Ascending aorta (tissue), 2 donors: ENCODE measurements at regions not wholly inside any gene's neighbourhood (a gene's known extent, or its start where the extent isn't known, plus 50 kb on each side); places are given as distances from the start of the nearest gene placed in this dataset.

Source experiments
- DNase-seq, 2 donors: peaks; one replicate each; pipeline ENCODE4 v3.0.0-alpha.2; 2019; ENCODE audit warnings: low spot score in 2 of 2
- H3K27ac ChIP-seq, 2 donors: fragments of 200-600 bp; sonication (generic); one replicate each; pipeline ENCODE4 v1.5.1; 2016 to 2017; ENCODE audit warnings: mild to moderate bottlenecking in 1 of 2
- H3K27me3 ChIP-seq: fragments of 200-600 bp; sonication (generic); one replicate; pipeline ENCODE4 v1.5.1; 2017
- H3K36me3 ChIP-seq, 2 donors: fragments of 200-600 bp; sonication (generic); one replicate each; pipeline ENCODE4 v1.5.1; 2016
- H3K4me1 ChIP-seq, 2 donors: fragments of 200-600 bp; sonication (generic); one replicate each; pipeline ENCODE4 v1.5.1; 2016 to 2017; ENCODE audit warnings: mild to moderate bottlenecking in 1 of 2
- H3K4me3 ChIP-seq, 2 donors: fragments of 200-600 bp; sonication (generic); one replicate each; pipeline ENCODE4 v1.5.1; 2016 to 2017; ENCODE audit warnings: mild to moderate bottlenecking in 1 of 2
- H3K9me3 ChIP-seq, 2 donors: fragments of 200-600 bp; sonication (generic); one replicate each; pipeline ENCODE4 v1.5.1; 2016
- intact Hi-C: fragments of 100-400 bp; cut with DNase I; formaldehyde crosslinking; loops from one replicate; pipeline ENCODE4 v1.15.1; 2023
- TF ChIP-seq, protein P1 (sequence below), 3 experiments: fragments of 200-600 bp in 2 of 3; fragments of 450-650 bp in 1 of 3; sonication (generic) in 2 of 3; IDR thresholded peaks; one replicate each; pipeline ENCODE4 v1.5.1; 2016 to 2019; ENCODE audit warnings: antibody characterized with exemption in 3 of 3, mild to moderate bottlenecking in 1 of 3, moderate library complexity in 1 of 3

DNA sequence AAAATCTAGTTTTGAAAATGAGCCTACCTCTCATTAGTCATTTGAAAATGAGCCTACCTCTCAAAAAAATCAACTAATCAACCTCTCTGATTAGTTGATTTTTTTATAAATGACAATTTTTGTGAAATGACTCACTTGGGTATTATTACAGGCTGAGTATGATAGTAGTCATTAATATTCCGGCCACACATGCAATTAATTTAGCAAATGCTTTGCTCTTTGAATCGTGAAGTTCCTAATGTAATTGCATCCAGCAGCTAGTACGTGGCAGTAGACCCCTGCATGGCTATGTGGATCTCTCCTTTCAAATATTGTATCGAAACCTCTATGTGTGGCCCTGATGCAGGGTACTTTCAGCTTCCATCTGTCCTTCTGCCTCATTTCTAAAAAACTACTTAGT, 245.9 kb upstream of the PHYHIPL start:
- intact Hi-C loops, result no loop called here
- no peaks in the 10 kb centered on the region for H3K27me3 ChIP-seq
- TF ChIP-seq, protein P1, sequence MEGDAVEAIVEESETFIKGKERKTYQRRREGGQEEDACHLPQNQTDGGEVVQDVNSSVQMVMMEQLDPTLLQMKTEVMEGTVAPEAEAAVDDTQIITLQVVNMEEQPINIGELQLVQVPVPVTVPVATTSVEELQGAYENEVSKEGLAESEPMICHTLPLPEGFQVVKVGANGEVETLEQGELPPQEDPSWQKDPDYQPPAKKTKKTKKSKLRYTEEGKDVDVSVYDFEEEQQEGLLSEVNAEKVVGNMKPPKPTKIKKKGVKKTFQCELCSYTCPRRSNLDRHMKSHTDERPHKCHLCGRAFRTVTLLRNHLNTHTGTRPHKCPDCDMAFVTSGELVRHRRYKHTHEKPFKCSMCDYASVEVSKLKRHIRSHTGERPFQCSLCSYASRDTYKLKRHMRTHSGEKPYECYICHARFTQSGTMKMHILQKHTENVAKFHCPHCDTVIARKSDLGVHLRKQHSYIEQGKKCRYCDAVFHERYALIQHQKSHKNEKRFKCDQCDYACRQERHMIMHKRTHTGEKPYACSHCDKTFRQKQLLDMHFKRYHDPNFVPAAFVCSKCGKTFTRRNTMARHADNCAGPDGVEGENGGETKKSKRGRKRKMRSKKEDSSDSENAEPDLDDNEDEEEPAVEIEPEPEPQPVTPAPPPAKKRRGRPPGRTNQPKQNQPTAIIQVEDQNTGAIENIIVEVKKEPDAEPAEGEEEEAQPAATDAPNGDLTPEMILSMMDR (IDR thresholded peaks at IDR 0.05), result no peak

DNA sequence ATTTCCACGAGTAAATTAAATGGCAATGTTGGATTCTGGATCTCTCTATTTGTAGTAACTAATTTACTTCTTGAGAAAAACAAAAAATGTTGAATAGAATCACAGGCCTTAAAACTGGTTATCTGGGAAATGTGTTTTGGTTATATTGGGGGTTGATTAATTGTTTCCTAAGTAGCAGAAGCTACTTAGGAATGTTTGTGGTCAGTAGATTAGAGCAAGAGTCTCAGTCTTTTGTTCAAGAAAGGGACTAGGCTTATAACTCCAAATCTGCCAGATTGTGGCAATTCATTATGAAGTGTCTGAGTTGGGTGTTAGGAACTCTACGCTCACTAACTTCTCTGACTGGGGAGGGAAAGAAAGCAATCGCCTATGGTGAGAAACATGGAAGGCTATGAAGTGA, 244.3 kb upstream of the PHYHIPL start:
- H3K4me1 ChIP-seq, result no peaks in the 10 kb centered on the region
- no peaks in the 10 kb centered on the region for H3K9me3 ChIP-seq
- TF ChIP-seq, protein P1 (IDR thresholded peaks at IDR 0.05), result no peak
- H3K27me3 ChIP-seq, result no peaks in the 10 kb centered on the region
- intact Hi-C loops, result no loop called here
- no peaks in the 10 kb centered on the region for H3K36me3 ChIP-seq
- no peak for DNase-seq
- no peak overlapping the region for H3K4me3 ChIP-seq
- H3K27ac ChIP-seq, result no peak overlapping the region

More for the DNA sequence above, 245.9 kb upstream of the PHYHIPL start:
- Histone ChIP-seq H3K27ac (no peak overlapping the region), H3K4me1 (no peaks in the 10 kb centered on the region), H3K36me3 (no peaks in the 10 kb centered on the region), H3K4me3 (no peak overlapping the region), H3K9me3 (no peaks in the 10 kb centered on the region)
- DNase-seq, result no peak

DNA sequence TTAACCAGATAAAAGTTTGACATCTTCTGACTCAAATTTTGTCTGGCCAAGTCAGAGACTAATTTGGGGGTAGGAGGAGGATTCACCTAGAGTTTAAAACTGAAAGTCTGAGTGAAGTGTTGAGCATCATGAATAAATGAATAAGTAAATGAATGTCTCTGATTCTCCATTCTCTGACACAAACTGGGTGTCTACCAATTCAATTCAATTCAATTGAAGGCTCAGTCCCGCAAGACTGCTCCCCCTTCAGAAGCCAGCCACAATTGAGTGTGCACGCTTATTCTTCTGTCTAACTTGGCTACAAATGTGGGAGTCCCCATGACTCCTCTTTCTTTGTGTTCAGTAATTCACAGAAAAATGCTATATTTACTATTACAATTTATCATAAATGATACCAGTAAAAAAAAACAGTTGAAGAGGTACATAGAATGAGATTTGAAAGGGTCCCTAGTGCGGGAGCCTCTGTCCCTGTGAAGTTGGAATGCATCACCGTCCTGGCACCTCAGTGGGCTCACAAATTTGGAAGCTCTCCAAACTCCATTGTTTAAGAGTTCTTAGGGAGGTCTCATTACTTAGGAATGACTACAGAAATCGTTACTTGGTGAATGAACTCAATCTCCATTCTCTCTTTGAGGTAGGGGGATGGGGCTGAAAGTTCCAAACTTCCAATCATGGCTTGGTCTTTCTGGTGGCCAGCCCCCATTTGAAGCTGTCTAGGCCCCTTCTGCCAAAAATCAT, 243.7 kb upstream of the PHYHIPL start:
- H3K36me3 ChIP-seq, result no peaks in the 10 kb centered on the region
- intact Hi-C loops, result no loop called here
- no peak overlapping the region for H3K27ac ChIP-seq
- TF ChIP-seq, protein P1 (IDR thresholded peaks at IDR 0.05), result no peak
- no peak overlapping the region for H3K4me3 ChIP-seq
- no peaks in the 10 kb centered on the region for H3K4me1 ChIP-seq
- H3K27me3 ChIP-seq, result no peaks in the 10 kb centered on the region
- H3K9me3 ChIP-seq, result no peaks in the 10 kb centered on the region
- no peak for DNase-seq

DNA sequence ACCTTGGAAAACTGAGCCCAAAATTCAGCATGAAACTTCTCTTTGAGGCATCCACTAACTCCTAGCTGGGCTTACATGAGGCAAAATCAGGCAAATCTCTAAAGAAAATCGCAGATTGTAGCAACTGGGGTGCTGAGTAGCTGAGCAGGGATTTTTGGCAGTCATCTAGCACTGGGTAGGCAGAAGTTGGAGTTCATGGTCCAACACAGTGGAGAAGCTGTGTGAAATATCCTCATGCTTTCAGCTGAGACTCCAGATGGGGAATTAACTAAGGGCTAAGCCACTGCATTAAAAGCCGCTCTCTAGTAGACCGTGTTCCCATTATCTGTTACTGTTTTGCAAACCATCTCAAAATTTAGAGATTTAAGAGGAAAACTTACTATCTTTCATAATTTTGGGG, 240.1 kb upstream of the PHYHIPL start:
- Histone ChIP-seq H3K4me3 (no peak overlapping the region), H3K36me3 (no peaks in the 10 kb centered on the region), H3K27ac (no peak overlapping the region), H3K4me1 (no peaks in the 10 kb centered on the region), H3K27me3 (no peaks in the 10 kb centered on the region), H3K9me3 (no peaks in the 10 kb centered on the region)
- intact Hi-C loops, result no loop called here
- DNase-seq, result no peak
- TF ChIP-seq, protein P1 (IDR thresholded peaks at IDR 0.05), result no peak

DNA sequence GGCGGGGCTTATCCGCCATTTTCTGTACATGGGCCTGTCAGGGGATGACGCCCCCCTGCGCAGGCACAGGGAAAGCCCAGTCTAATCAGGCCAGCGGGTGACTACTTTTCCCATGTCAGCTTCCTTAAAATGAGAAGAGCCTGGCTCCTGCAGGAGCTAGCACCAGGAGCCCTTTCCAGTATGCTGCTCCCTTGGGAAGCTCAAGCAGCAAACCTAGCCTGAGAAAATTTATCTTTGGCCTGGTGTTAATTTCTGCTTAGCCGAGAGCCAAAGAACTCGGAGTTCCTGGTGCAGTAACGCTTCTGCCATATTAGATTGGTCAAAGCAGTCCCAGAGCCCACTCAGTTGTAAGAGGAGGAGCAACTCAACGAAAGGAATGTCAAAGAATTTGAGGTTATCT, 239.0 kb upstream of the PHYHIPL start:
- no peak overlapping the region for H3K27ac ChIP-seq
- no peaks in the 10 kb centered on the region for H3K36me3 ChIP-seq
- no peaks in the 10 kb centered on the region for H3K4me1 ChIP-seq
- H3K27me3 ChIP-seq, result no peaks in the 10 kb centered on the region
- intact Hi-C loops, result no loop called here
- TF ChIP-seq, protein P1 (IDR thresholded peaks at IDR 0.05), result no peak
- no peaks in the 10 kb centered on the region for H3K9me3 ChIP-seq
- H3K4me3 ChIP-seq, result no peak overlapping the region
- DNase-seq, result no peak

DNA sequence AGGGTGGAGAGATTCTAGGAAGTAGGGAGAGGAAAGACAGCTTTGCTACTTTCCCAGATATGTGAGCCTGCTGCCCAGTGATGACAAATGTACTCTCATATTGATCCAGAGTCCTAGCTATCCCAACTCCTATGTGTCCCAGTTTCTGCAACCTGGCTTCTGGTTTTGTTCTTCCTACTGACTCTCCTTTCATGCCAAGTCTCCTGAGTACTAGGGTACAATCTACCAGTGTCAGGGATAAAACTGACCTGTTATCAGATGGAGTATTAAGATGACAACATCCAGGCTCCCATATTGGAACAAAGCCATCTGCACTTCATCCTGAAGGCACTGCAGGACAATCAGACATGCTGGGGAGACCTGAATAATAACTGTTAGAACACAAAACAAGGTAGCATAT, 233.7 kb upstream of the PHYHIPL start:
- TF ChIP-seq, protein P1 (IDR thresholded peaks at IDR 0.05), result no peak
- intact Hi-C loops, result no loop called here
- peaks cover 0 to 2% of the 10 kb centered on the region in 2 donors for H3K4me1 ChIP-seq
- H3K36me3 ChIP-seq, result no peaks in the 10 kb centered on the region
- no peaks in the 10 kb centered on the region for H3K9me3 ChIP-seq
- no peak for DNase-seq
- H3K27ac ChIP-seq, result no peak overlapping the region
- no peaks in the 10 kb centered on the region for H3K27me3 ChIP-seq
- no peak overlapping the region for H3K4me3 ChIP-seq
